CD1c-positive myeloid dendritic cell (primary cell): ENCODE measurements at regions not wholly inside any gene's neighbourhood (a gene's known extent, or its start where the extent isn't known, plus 50 kb on each side); places are given as distances from the start of the nearest gene placed in this dataset.
A peak's percentile ranks its signal among the peaks of the same experiment; 100 is the strongest.
"Not testable (repeated sequence)": the region's sequence is repeated elsewhere in the genome, so short reads cannot be mapped to it uniquely, and the experiment has no call there.

Source experiments
- DNase-seq: peaks from one replicate; pipeline ENCODE4 v3.0.0-alpha.2; 2016; ENCODE audit errors: extremely low spot score

DNA sequence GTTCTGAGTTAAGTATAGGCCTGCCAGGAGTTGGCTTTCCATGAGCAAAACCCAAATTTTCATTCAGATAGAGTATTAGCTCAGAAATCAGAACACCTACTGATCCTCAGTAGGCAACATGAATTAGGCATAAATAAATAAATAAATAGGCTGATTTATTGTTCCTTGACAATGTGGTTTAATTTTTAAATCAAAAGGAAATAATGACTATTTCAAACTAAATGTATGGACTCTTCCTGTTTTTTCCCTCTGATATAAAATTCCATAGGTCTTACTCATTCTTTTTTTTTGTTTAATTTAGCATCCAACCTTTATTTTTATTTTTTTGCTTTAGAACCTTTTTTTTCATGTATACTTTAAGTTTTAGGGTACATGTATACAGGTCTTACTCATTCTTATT lies 140.2 kb upstream of the ITGA6 start:
- DNase-seq, result no peak

DNA sequence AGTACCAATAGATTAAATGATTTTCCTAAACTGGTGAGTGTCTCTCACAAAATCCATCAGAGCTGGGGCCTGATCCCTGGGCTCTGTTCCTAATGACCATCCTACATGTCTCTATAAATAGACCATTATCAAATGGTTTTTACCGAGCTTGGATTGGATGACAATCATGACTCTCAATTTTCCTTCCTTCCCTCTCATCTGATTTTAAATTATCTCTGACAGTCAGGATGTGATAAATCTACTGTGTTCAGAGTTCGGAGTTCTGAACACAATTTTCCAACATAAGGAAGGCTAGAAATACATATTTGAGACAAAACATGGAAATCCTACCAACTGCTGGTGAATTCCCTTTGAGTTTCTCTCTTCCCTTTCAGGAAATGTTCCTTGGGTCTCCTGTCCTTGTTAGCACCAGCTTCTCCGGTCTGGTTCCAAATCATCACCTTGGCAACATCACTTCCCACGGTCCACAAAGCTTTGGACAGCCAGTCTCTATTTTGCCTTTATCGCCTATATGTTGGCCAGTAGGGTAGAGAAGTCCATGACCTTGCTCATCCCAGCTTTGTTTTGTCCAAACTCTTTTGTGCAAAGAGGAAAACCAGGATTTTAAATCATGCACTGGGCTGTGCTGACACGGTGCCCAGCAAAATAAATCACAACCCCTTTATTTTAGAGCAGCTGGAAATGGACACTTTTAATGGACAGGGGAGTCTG lies 139.6 kb upstream of the ITGA6 start:
- DNase-seq, result no peak

DNA sequence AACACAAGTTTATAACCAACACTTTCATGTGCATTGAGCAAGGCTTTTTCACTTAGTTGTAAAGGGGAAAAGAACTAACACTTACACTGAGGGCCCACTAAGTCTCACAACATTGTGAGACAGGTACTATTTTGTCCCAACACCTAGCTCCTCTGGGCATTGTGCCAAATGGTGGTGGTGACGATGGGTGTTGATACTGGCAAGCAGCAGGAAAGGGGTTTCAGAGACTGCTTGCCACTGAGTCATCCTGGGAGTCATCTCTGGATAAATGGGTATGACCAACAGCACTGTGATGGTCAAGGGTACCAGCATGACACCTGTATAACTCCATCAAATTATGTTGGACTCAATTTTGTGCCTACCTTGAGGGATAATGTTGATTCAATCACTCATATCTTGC lies 138.8 kb upstream of the ITGA6 start:
- DNase-seq, result no peak

DNA sequence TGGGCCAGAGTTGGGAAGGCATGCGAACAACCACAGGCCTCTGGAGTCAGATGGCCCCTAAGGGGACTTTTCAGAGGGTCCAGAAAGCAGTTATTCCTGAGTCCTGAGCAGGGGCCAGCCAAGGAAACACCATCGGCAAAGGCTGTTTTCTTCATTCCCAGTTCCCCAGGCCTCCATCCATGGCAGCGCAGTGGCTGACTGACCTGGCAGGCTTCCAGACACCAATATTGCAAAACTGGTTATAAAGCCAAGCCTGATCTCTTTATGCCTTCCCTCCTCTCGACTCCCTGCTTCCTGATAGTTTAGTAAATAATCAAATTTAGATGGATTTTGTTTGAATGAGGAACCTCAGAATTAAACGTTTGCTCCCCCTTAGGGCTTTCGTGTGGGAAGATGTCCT lies 133.4 kb upstream of the ITGA6 start:
- peak; percentile 53 for DNase-seq

DNA sequence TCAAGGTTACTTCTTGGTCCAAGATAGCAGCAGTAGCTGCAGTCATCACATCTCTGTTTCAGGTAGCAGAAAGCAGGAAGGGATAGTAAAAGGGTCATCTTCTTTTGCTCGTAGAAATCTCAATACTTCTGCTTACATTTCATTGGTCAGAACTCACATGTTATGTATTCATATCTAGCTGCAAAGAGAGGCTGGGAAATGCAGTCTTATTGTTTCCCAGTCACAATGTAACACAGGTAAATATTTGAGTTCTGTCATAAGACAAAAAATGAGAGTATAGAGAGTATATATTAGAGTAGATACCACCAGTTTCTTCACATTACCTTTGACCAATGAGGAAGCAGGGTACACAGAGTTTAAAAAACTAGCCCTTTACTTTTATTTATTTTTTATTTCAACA lies 132.4 kb upstream of the ITGA6 start:
- no peak for DNase-seq

DNA sequence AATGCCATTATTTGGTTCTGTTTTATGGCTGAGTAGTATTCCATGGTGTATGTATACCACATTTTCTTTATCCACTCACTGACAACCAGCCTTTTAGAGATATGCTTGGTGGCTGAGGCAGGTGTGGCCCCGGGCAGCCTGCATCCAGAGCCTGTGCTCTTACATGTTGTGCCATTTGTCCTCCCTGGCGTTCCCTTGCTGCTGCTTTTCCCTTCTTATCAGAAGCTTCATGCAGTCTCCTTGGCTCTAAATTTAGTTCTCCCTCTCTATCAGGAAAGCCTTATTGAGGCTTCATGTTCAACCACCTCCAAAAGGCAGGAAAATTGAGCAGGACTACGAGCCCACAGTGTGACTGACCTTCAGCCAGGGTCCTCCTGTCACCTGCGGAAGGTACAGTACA lies 131.7 kb upstream of the ITGA6 start:
- no peak for DNase-seq

DNA sequence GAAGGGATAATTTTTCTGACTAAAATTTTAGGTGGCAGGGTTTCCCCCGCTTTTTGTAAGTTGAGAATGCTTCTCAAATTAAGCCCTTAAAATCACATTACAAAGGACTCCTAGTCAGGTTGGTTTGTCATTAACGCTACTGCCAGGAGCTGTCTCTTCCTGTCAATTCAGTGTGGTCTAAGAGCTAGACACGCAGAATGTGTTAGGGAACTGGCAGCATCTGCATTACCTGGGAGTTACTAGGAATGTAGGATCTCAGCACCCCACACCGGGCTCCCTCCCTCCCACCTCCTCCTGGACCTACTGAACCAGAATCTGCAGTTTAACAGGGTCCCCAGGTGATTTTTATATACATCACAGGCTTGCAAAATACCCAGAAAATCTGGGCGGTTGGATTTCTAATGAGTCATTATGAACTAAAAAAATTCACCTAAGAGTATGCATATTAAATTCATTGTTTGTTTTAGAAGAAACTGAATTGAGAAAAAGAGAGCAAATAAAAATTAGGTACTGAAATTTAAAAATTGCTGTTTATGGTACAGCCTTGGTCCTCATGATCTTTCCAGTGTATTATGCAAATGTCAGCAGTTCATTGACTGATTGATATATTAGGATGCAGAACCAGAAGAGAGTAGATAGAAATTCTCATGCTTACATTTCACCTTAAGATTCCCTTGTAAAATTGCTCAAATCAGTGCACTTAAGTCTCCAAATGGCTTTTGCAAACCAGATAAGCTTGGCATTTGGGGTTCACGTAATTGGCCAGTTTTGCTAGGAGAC lies 130.9 kb upstream of the ITGA6 start:
- no peak for DNase-seq

DNA sequence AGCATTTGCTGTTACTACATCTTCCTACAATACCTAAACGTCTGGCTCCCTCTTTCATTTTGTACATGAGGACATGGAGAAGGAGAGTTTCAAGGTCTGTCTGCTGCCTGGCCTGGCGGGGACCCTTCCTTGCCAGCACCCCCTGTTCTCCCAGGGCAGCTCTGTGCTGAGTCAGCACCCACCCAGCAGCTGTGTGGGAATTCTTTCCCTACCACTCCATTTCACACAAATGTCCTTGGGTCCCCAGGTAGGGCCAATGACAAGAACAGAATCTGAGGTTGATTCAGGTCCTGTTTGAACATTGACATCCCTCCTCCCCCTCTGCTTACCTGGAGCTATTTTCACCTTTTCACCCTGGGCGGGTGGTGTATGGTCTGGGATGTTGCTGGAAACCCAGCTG lies 129.9 kb upstream of the ITGA6 start:
- DNase-seq, result no peak

DNA sequence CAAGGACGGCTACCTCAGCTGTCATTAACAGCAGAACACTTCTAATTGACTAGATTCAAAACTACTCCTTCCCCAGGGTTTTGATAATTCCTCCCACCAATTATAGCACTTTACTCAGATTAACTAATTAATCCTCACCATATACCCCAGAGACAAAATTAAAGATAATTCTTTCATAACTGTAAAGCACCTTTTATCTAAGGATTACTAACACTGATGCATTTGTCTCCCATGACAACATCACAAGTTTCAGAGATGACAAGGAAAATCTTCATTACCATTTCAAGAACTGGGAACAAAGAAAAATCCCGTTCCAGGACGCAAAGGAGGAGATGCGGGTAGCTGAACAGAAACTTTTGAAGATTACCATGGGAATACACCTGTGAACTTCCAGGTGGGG lies 129.4 kb upstream of the ITGA6 start:
- no peak for DNase-seq

DNA sequence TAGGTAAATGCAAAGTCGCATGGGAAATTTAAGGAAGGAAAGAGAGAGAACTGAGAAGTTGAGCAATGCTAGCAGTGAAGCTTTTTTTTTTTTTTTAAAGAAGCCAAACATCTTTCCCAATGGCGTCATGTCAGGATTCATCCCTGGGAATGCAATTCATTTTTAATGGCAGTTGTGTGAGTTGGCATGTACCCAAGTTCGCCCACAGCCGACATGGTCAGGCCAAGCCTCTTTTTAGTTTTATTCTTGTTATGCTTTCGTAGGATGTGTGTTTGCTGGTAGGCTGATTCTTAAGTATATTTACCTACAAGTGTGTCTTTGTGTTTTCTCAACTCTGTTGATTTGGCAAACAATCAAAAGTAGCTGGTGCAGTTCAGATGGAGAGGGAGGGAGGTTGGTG lies 127.6 kb upstream of the ITGA6 start:
- DNase-seq, result peak; percentile 32

DNA sequence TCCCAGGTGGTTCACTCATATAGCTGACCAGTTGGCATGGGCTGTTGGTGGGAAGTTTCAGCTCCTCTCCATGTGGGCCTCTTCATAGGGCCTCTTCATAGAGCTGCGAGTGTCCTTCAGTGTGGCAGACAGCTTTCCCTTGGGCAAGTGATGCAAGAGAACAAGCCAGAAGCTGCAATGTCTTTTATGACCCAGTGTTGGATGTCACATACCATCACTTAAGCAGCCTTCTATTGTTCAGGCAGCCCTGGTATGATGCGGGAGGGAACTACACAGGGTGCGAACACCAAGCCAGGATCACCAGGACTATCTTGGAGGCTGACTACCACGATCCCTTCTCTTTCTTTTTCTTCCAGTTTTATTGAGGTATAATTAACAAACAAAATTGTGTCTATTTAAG lies 126.5 kb upstream of the ITGA6 start:
- no peak for DNase-seq

DNA sequence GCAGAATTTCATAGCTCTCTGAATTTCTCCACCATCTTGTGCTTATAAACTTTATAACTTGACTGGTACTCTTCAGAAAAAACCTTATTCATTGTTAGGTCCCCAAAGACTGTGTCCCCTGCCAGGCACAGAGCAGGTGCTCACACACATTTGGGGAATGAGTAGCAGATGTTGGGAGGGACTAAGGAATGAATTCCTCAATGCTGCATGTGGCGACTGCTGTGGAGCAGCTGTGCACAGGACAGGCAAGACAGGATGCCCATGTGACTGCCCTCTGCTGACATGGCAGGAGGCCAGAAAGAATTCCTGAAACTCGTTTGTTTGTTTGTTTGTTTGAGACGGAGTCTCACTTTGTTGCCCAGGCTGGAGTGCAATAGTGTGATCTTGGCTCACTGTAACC lies 122.3 kb upstream of the ITGA6 start:
- DNase-seq, result no peak

DNA sequence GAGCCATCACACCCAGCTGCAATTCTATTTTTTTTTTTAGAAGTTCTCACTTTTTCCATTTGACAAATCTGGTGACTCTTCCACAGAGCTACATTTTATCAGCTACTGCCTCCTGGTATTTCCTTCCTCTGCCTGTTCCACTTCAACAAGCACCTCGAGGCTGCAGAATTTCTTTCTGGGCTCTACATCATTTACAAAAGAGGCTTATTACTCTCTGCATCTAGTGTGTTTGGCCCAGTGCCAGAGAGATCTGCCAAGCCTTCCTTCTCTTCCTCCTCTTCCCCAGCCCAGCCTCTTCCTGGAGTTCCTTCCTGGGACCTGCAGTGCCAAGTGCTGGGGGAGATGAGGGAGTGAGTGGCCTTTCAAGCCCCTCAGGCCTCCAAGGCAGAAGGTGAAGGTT lies 119.6 kb upstream of the ITGA6 start:
- no peak for DNase-seq

DNA sequence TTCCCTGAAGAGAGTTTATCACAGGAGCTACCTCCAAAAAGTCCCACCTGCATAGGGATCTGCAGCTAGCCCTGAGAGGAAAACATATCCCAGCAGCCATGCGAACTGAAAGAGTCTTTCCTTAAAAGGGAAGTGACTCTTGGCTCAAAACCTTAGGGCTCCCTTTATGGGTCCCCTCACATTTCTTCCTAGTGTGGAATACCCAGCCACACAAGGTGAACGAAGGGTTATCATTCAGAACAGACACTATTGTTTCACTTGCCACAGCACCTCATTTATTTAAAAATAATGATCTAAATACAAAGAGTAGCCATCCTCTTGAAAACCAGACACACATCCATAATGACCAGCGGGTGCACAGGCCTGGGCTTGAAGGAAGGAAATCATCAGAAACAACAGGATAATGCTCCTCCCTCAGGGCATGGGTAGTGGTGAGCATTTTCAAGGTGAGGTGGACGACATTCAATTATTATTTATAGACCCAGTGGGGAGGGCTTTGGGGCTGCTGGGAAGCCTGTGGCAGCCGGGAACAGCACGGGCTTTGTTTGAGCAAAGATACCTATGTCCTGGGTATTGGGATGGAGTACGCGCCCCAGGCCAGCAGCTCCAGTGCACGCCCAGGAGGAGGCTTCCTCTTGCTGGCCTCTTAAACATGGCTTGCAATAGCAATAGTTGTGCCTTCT lies 119.0 kb upstream of the ITGA6 start:
- no peak for DNase-seq

DNA sequence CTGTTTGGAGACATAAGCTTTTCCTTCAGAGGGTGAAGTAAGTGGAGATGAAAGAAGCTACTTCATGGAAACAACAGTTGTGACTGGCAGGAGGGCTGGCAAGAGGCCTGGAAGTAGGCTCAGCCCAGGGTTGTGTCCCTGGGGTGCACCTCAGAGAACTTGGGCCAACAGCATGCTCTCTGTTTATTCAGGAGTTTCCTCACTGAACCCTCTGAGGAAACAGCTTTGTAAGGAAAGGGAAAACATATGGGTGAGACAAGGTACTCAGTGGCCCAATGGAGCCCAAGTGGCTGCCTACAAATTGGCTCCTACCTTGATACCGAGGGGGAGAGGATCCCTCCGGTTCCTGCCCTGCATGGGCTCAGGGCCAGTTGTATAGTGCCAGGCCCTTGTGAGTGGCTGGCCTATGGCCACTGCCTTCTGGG lies 115.5 kb upstream of the ITGA6 start:
- DNase-seq, result no peak

DNA sequence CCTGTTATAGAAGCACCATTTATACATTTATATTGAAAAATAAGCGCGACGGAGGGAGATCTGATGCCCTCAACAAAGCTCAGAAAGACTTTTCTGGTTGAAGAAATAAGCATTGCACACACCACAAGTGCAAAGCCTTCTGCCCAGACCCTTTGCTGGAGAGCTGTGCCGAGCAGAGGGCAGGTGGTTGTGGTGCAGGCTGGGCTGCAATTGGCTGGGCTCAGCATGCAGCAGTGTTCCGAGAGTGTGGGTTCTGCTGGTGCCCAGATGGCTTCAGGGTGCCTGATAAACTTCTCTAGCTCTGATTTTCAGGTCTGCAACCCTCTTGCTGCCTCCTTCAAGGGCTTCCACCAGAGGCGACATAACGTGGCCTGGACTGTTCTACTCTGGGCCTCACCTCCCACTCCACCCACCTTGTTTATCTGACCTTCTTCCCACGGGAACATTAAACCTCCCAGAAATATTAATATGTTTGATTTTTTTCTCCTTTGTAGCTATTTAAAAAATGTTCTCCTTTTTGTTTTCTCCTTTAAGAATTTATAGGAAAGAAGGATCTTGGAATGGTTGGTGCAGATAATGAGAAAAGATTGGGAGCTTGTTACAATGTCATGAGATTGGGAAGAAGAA lies 113.6 kb upstream of the ITGA6 start:
- DNase-seq, result no peak

DNA sequence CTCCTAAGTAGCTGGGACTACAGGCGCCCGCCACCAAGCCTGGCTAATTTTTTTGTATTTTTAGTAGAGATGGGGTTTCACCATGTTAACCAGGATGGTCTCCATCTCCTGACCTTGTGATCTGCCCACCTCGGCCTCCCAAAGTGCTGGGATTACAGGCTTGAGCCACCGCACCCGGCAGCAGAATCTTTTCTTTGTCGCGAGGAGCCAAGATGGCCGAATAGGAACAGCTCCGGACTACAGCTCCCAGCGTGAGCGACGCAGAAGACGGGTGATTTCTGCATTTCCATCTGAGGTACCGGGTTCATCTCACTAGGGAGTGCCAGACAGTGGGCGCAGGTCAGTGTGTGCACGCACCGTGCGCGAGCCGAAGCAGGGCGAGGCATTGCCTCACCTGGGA lies 112.3 kb upstream of the ITGA6 start:
- not testable (repeated sequence) for DNase-seq

DNA sequence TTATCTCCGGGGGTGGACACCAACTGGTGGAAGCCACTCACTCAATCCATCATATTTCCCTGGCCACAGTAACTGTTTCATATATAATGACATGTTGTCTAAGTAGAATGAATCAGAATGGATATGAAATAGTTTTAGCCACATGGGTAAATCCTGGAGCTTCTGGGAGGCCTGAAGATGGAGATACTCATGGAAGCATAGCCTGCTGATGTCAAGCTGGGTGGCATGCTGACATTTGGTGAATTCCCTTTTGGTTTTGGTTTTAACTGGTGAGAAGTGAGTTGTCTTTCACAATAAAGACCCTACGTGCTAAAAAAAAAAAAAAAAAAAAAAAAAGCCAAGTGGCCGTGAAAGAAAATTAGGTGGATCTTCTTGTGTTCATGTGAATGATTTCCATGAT lies 105.3 kb upstream of the ITGA6 start:
- no peak for DNase-seq

DNA sequence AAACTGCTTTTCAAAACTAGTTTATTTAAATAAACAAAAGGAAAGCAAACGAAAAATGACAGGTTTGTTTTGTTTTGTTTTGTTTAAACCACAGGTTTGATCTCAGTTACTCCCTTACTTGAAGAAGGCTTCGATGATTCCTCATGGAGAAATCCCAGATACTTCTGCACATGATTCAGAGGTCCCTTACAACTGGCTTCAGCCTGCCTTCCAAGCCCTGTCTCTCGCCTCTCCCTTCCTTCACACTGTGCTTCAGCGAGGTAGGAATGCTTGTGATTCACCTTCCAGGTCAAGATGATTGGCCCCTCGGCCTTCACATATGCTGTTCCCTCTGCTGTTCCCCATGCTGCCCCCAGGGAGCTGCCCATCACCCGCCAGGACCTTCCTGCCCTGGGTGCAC lies 104.1 kb upstream of the ITGA6 start:
- no peak for DNase-seq

DNA sequence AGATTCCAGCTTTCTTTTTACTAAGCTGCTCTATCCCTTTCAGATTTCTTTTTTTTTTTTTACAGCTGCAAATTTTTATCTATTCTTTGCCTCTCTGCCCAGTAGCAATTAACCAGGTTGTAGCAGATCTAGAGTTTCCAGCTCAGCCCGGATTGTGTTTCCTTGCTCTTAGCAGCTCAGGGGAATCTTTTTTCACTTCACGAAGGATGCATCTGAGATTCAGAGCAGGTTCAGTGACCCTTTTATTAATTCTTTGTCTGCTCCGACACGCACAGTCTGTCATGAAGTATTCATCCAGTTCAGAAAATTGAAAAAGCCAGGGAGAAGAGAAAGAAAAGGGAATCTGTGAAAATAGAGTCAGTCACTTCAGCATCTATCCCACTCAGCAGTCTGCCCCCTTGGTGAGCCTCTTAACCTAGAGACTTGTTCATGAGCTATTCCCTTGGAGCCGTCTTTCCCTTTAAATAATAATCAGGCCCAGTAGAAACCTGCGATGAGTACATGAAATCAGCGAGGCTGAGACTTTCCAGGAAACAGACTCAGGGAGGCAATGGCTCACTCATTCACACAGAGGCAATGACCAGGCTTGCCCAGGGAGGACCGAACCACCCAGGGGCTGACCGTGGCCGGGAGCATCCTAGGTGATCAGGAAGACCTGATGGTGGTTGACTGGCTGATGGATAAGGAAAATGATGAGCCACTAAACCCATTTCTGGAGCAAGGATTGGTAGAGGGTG lies 103.4 kb upstream of the ITGA6 start:
- no peak for DNase-seq

DNA sequence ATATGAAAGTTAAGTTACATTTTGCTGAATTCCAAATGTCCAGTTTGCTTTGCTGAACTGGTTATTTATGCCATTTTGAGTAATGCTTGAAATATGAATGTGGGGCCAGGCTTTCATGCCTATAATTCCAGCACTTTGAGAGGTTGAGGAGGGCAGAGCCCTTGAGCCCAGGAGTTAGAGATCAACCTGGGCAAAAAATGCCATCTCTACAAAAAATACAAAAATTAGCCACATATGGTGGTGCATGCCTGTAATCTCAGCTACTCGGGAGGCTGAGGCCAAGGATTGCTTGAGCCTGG lies 101.2 kb upstream of the ITGA6 start:
- no peak for DNase-seq
